ENCODE measurements at regions not wholly inside any gene's neighbourhood (a gene's known extent, or its start where the extent isn't known, plus 50 kb on each side); places are given as distances from the start of the nearest gene placed in this dataset.

DNA sequence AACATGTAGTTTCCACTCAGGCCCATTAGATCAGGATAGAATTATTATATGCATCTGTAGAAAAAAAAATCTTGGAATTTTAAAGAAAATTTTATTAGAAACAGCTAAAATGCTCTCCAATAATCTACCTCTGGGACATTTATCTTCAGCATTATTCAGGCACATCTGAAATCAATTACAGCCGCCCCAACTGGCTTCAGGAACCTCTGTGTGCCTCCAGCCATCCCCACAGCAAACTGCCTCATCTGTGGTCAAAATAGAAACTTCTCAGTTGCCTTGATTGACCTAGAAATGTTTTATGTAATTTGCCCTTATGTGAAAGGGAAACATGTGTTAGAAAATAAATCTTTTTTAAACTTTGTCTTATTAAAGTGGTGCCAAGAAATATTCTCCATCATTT lies 120.1 kb upstream of the LPAR1 start:
- CTCF ChIA-PET = no interaction called here

DNA sequence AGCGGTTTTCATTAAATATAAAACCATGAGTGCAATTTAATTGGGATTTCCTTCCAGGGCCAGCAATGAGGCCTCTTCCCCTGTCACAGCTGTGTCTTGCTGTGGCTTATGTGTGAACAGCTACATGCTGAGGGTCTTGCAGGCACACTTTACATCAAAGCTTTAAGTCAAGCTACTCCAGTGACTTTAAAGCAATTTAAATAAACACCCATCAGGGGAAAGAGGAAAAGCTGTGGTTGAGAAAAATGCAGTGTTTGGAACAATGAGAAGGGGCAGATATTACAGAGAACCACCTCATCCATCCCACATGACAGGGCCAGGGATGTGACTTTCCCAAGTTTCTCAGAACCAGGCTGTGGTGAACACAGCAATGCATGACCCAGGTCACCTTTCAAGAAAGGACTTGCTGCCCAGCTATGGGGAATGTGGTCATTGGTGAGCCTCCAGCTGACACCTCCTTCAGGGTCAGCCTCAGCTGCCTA lies 115.9 kb upstream of the LPAR1 start:
- DNase-seq (ENCODE audit: low read depth, low spot score) (no peak), FAIRE-seq (no peak)
- H3K4me1 ChIP-seq (ENCODE audit: control insufficient read depth, extremely low read depth, insufficient read depth, low read length) = no peaks in the 10 kb centered on the region
- ChIA-PET CTCF (no interaction called here), POLR2A (no interaction called here)
- H3K4me3 ChIP-seq (replicated peaks in 1 of 3; ENCODE audit: insufficient read depth in 1 of 3, low read depth in 1 of 3, low read length in 3 of 3) = no peak overlapping the region
- intact Hi-C loops (cut with micrococcal nuclease) (loop anchor here (5.0 kb wide), 2 partner anchors 143 to 517 kb away; no protein-coding TSS in a partner anchor), dilution Hi-C loops (cut with MboI; ENCODE audit: extremely low pct_ligation_motif_present, low sequenced_read_pairs) (no loop called here)
- no peaks in the 10 kb centered on the region for H3K36me3 ChIP-seq (ENCODE audit: control insufficient read depth in 2 of 2, extremely low read depth in 1 of 2, insufficient read depth in 2 of 2, low read length in 2 of 2)
- H4K20me1 ChIP-seq (replicated peaks; ENCODE audit: control insufficient read depth, extremely low read depth, insufficient read depth, low read length) = no peaks in the 10 kb centered on the region
- H3K79me2 ChIP-seq (ENCODE audit: control insufficient read depth, insufficient read depth, low read length) = no peaks in the 10 kb centered on the region
- no peak overlapping the region for H3K4me2 ChIP-seq (ENCODE audit: insufficient read depth, low read length)
- H3K27me3 ChIP-seq (ENCODE audit: control insufficient read depth in 2 of 2, insufficient read depth in 2 of 2, low read length in 2 of 2) = no peaks in the 10 kb centered on the region
- TF ChIP-seq, protein P1, sequence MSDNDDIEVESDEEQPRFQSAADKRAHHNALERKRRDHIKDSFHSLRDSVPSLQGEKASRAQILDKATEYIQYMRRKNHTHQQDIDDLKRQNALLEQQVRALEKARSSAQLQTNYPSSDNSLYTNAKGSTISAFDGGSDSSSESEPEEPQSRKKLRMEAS (IDR thresholded peaks at IDR 0.05; ENCODE audit: insufficient read depth, insufficient read length) = no peak
- no peak overlapping the region for H2AFZ ChIP-seq (ENCODE audit: low read depth, low read length)
- H3K9me1 ChIP-seq (replicated peaks; ENCODE audit: control insufficient read depth, extremely low read depth, insufficient read depth, low read length) = no peaks in the 10 kb centered on the region
- H3K9me3 ChIP-seq (replicated peaks; ENCODE audit: control insufficient read depth, insufficient read depth, low read length) = no peaks in the 10 kb centered on the region
- no peak overlapping the region for H3K27ac ChIP-seq (ENCODE audit: insufficient read depth, low read depth, low read length)
- no peak overlapping the region for H3K9ac ChIP-seq (replicated peaks; ENCODE audit: extremely low read depth, insufficient read depth, low read length)
- no TSS peak for BruUV-seq (replicated peaks)

More for the DNA sequence above, 120.1 kb upstream of the LPAR1 start:
- H3K27ac ChIP-seq (ENCODE audit: insufficient read depth, low read depth, low read length) = no peak overlapping the region
- TF ChIP-seq, protein P1 (IDR thresholded peaks at IDR 0.05; ENCODE audit: insufficient read depth, insufficient read length) = no peak
- H3K79me2 ChIP-seq (ENCODE audit: control insufficient read depth, insufficient read depth, low read length) = no peaks in the 10 kb centered on the region
- H3K4me1 ChIP-seq (ENCODE audit: control insufficient read depth, extremely low read depth, insufficient read depth, low read length) = no peaks in the 10 kb centered on the region
- peaks cover 0 to under 1% of the 10 kb centered on the region in 2 experiments for H3K27me3 ChIP-seq (ENCODE audit: control insufficient read depth in 2 of 2, insufficient read depth in 2 of 2, low read length in 2 of 2)
- no peaks in the 10 kb centered on the region for H3K9me1 ChIP-seq (replicated peaks; ENCODE audit: control insufficient read depth, extremely low read depth, insufficient read depth, low read length)
- H3K9ac ChIP-seq (replicated peaks; ENCODE audit: extremely low read depth, insufficient read depth, low read length) = no peak overlapping the region
- no peaks in the 10 kb centered on the region for H3K9me3 ChIP-seq (replicated peaks; ENCODE audit: control insufficient read depth, insufficient read depth, low read length)
- no TSS peak for BruUV-seq (replicated peaks)
- no peak overlapping the region for H3K4me2 ChIP-seq (ENCODE audit: insufficient read depth, low read length)
- intact Hi-C loops (cut with micrococcal nuclease) = no loop called here
- FAIRE-seq = no peak
- DNase-seq (ENCODE audit: low read depth, low spot score) = no peak
- H2AFZ ChIP-seq (ENCODE audit: low read depth, low read length) = no peak overlapping the region
- POLR2A ChIA-PET = no interaction called here
- no peak overlapping the region for H3K4me3 ChIP-seq (replicated peaks in 1 of 3; ENCODE audit: insufficient read depth in 1 of 3, low read depth in 1 of 3, low read length in 3 of 3)
- H3K36me3 ChIP-seq (ENCODE audit: control insufficient read depth in 2 of 2, extremely low read depth in 1 of 2, insufficient read depth in 2 of 2, low read length in 2 of 2) = no peaks in the 10 kb centered on the region
- no peaks in the 10 kb centered on the region for H4K20me1 ChIP-seq (replicated peaks; ENCODE audit: control insufficient read depth, extremely low read depth, insufficient read depth, low read length)
- dilution Hi-C loops (cut with MboI; ENCODE audit: extremely low pct_ligation_motif_present, low sequenced_read_pairs) = no loop called here

All from endothelial cell of umbilical vein (primary cell).